IMR-90 (cell line): ENCODE measurements at regions not wholly inside any gene's neighbourhood (a gene's known extent, or its start where the extent isn't known, plus 50 kb on each side); places are given as distances from the start of the nearest gene placed in this dataset.

Source experiments
- ATAC-seq: fragments of 200-7000 bp; cut with Tn5 transposase; 2 replicates; pipeline ENCODE4 v1.9.1; 2020; ENCODE audit warnings: low read depth, mild to moderate bottlenecking, moderate library complexity
- BruUV-seq: library from RNA; stranded (reverse); fragments of 400-500 nt; replicated peaks from 2 replicates; lab custom pipeline; 2021; lab: Mats Ljungman, UMichigan
- CTCF ChIA-PET: fragments of 300-600 bp; formaldehyde crosslinking; extraction: SDS; loops from one replicate; lab custom pipeline; 2021; ENCODE audit warnings: antibody characterized with exemption; lab: Yijun Ruan, JAX
- POLR2A ChIA-PET: fragments of 300-600 bp; sonication (Branson Sonifier 250); formaldehyde crosslinking; loops from one replicate; lab custom pipeline; 2022; ENCODE audit warnings: antibody characterized with exemption; ENCODE audit not compliant: unreplicated experiment; lab: Charles Lee
- DNase-seq: peaks from one replicate; pipeline ENCODE4 v3.0.0; 2013
- H2AFZ ChIP-seq: replicated peaks from 2 replicates; pipeline ENCODE3; 2013; ENCODE audit warnings: low read length, mild to moderate bottlenecking; ENCODE audit not compliant: poor library complexity
- H2AK5ac ChIP-seq: 2 replicates; pipeline ENCODE4 v1.6.1; 2013; ENCODE audit warnings: low read depth, low read length, inconsistent platforms
- H2AK9ac ChIP-seq: replicated peaks from 2 replicates; pipeline ENCODE3; 2013; ENCODE audit warnings: mild to moderate bottlenecking, low read depth, low read length, moderate library complexity; ENCODE audit not compliant: poor library complexity
- H2BK120ac ChIP-seq: 2 replicates; pipeline ENCODE4 v1.6.1; 2013; ENCODE audit warnings: low read depth, low read length, inconsistent platforms
- H2BK15ac ChIP-seq: 3 replicates; pipeline ENCODE4 v1.6.1; 2013; ENCODE audit warnings: low read depth, low read length, inconsistent platforms
- H2BK20ac ChIP-seq: 2 replicates; pipeline ENCODE4 v1.6.1; 2013; ENCODE audit warnings: low read depth, mild to moderate bottlenecking, inconsistent platforms, low read length, moderate library complexity
- H2BK5ac ChIP-seq: 2 replicates; pipeline ENCODE4 v1.6.1; 2013; ENCODE audit warnings: mild to moderate bottlenecking, low read depth, low read length, inconsistent platforms; ENCODE audit not compliant: poor library complexity, severe bottlenecking
- H3K14ac ChIP-seq: replicated peaks from 2 replicates; pipeline ENCODE4 v1.6.1; 2013; ENCODE audit warnings: low read depth, low read length, inconsistent platforms
- H3K18ac ChIP-seq: 2 replicates; pipeline ENCODE4 v1.6.1; 2013; ENCODE audit warnings: low read depth, low read length, control low read depth
- H3K23ac ChIP-seq: 2 replicates; pipeline ENCODE4 v1.6.1; 2013; ENCODE audit warnings: low read depth, low read length, inconsistent platforms
- H3K27ac ChIP-seq: 2 replicates; pipeline ENCODE4 v1.5.1; 2013; ENCODE audit warnings: mild to moderate bottlenecking, control low read depth, low read length; ENCODE audit not compliant: insufficient read depth
- H3K27me3 ChIP-seq: 2 replicates; pipeline ENCODE4 v1.6.1; 2013; ENCODE audit warnings: low read length; ENCODE audit not compliant: control insufficient read depth, insufficient read depth
- H3K36me3 ChIP-seq: 2 replicates; pipeline ENCODE4 v1.6.1; 2013; ENCODE audit warnings: low read length, mixed read lengths; ENCODE audit not compliant: control insufficient read depth, insufficient read depth
- H3K4ac ChIP-seq: 2 replicates; pipeline ENCODE4 v1.6.1; 2013; ENCODE audit warnings: low read depth, low read length, inconsistent platforms
- H3K4me1 ChIP-seq: 2 replicates; pipeline ENCODE4 v1.6.1; 2013; ENCODE audit warnings: low read length, mixed read lengths; ENCODE audit not compliant: control insufficient read depth, insufficient read depth
- H3K4me2 ChIP-seq: 2 replicates; pipeline ENCODE4 v1.6.1; 2013; ENCODE audit warnings: low read depth, mild to moderate bottlenecking, control low read depth, low read length, moderate library complexity
- H3K4me3 ChIP-seq: 2 replicates; pipeline ENCODE4 v1.5.1; 2013; ENCODE audit warnings: low read depth, mild to moderate bottlenecking, control low read depth, low read length, moderate library complexity; ENCODE audit not compliant: insufficient read depth
- H3K56ac ChIP-seq: 2 replicates; pipeline ENCODE4 v1.6.1; 2013; ENCODE audit warnings: low read length, inconsistent platforms; ENCODE audit not compliant: insufficient read depth; ENCODE audit errors: extremely low read depth
- H3K79me1 ChIP-seq, 2 experiments: 2 replicates each; pipeline ENCODE4 v1.6.1; 2013; ENCODE audit warnings: low read length in 2 of 2, inconsistent platforms in 1 of 2, low read depth in 1 of 2
- H3K9ac ChIP-seq: 2 replicates; pipeline ENCODE4 v1.6.1; 2013; ENCODE audit warnings: low read depth, low read length, control low read depth
- H3K9me1 ChIP-seq: 2 replicates; pipeline ENCODE4 v1.6.1; 2013; ENCODE audit warnings: low read length, inconsistent platforms; ENCODE audit not compliant: insufficient read depth
- H3K9me3 ChIP-seq: 2 replicates; pipeline ENCODE4 v1.6.1; 2013; ENCODE audit warnings: low read length; ENCODE audit not compliant: control insufficient read depth, insufficient read depth
- H4K20me1 ChIP-seq: 2 replicates; pipeline ENCODE4 v1.6.1; 2013; ENCODE audit warnings: low read length, inconsistent platforms; ENCODE audit not compliant: insufficient read depth
- H4K5ac ChIP-seq: 2 replicates; pipeline ENCODE4 v1.6.1; 2013; ENCODE audit warnings: mild to moderate bottlenecking, low read depth, low read length, control low read depth
- H4K8ac ChIP-seq, 2 experiments: 2 replicates each; pipeline ENCODE4 v1.6.1; 2013; ENCODE audit warnings: low read depth in 2 of 2, low read length in 2 of 2, control low read depth in 1 of 2, inconsistent platforms in 1 of 2
- H4K91ac ChIP-seq: 2 replicates; pipeline ENCODE4 v1.6.1; 2013; ENCODE audit warnings: low read depth, low read length, inconsistent platforms; ENCODE audit not compliant: insufficient read depth
- BHLHE40 ChIP-seq: fragments of 150-350 bp; IDR thresholded peaks from 2 replicates; pipeline ENCODE4 v1.6.1; 2016; ENCODE audit warnings: mild to moderate bottlenecking, low read depth, low read length
- CTCF ChIP-seq: conservative IDR thresholded peaks from 2 replicates; pipeline ENCODE4 v1.5.1; 2012; ENCODE audit warnings: mild to moderate bottlenecking, low read depth, low read length, improper control_type of control experiment
- FOS ChIP-seq: fragments of 150-350 bp; IDR thresholded peaks from 2 replicates; pipeline ENCODE4 v1.6.1; 2016; ENCODE audit warnings: low read depth, low read length
- MAFK ChIP-seq: IDR thresholded peaks from 2 replicates; pipeline ENCODE4 v1.6.1; 2012; ENCODE audit warnings: low read depth, low read length, improper control_type of control experiment
- MAZ ChIP-seq: IDR thresholded peaks from 2 replicates; pipeline ENCODE4 v1.6.1; 2012; ENCODE audit warnings: low read depth, mild to moderate bottlenecking, low read length, improper control_type of control experiment, moderate library complexity, borderline replicate concordance
- NFE2L2 ChIP-seq: fragments of 150-350 bp; IDR thresholded peaks from 2 replicates; pipeline ENCODE4 v1.6.1; 2016; ENCODE audit warnings: low read depth, mild to moderate bottlenecking, low read length
- RAD21 ChIP-seq: IDR thresholded peaks from 2 replicates; pipeline ENCODE4 v1.6.1; 2012; ENCODE audit warnings: low read length, improper control_type of control experiment
- RCOR1 ChIP-seq: IDR thresholded peaks from 2 replicates; pipeline ENCODE4 v1.6.1; 2012; ENCODE audit warnings: mild to moderate bottlenecking, low read length, improper control_type of control experiment; ENCODE audit not compliant: insufficient replicate concordance
- WGBS, 2 experiments: methylation state at CpG; one replicate each; pipeline versions ENCODE4 v1.1.5 to v1.1.7; 2013; ENCODE audit warnings: missing lambda C conversion rate in 2 of 2; ENCODE audit not compliant: insufficient read length in 1 of 2; ENCODE audit errors: extremely low coverage in 2 of 2; 5-methylcytosine and 5-hydroxymethylcytosine counted together
- dilution Hi-C: fragments of 300-500 bp; cut with HindIII; formaldehyde crosslinking; loops from one replicate; pipeline ENCODE4 v1.14.3; 2018; ENCODE audit warnings: low sequenced_read_pairs; ENCODE audit not compliant: unreplicated experiment
- in situ Hi-C: fragments of 300-500 bp; cut with MboI; formaldehyde crosslinking; loops from 3 replicates; pipeline ENCODE4 v1.14.3; 2019; ENCODE audit warnings: low sequenced_read_pairs, inconsistent platforms, mixed read lengths
- intact Hi-C: fragments of 100-400 bp; cut with micrococcal nuclease; formaldehyde crosslinking; loops from 2 replicates; pipeline ENCODE4 v1.10.0; 2022

GRCh38 chr5:27472871-27473270 lies 434.5 kb upstream of the CDH9 start:
- no peak for ATAC-seq
- H3K27me3 ChIP-seq, result no peaks in the 10 kb centered on the region
- H3K56ac ChIP-seq, result no peak overlapping the region
- H3K9me1 ChIP-seq, result no peaks in the 10 kb centered on the region
- H3K4me2 ChIP-seq, result no peak overlapping the region
- H3K14ac ChIP-seq, result no peak overlapping the region
- no peak overlapping the region for H4K8ac ChIP-seq
- H2AK9ac ChIP-seq, result no peak overlapping the region
- H3K9me3 ChIP-seq, result peaks cover 7% of the 10 kb centered on the region
- H2BK15ac ChIP-seq, result no peak overlapping the region
- H2AK5ac ChIP-seq, result no peak overlapping the region
- no peaks in the 10 kb centered on the region for H3K36me3 ChIP-seq
- H4K91ac ChIP-seq, result no peak overlapping the region
- no peak overlapping the region for H2AFZ ChIP-seq
- ChIA-PET CTCF (no interaction called here), POLR2A (no interaction called here)
- H4K5ac ChIP-seq, result no peak overlapping the region
- no TSS peak for BruUV-seq
- H3K4me1 ChIP-seq, result no peaks in the 10 kb centered on the region
- H3K4ac ChIP-seq, result no peak overlapping the region
- dilution Hi-C loops, result no loop called here
- peak overlapping the region; percentile 50 for H2BK5ac ChIP-seq
- intact Hi-C loops, result loop anchor here (5.0 to 10.0 kb wide), 2 partner anchors 158 to 231 kb away; no protein-coding TSS in a partner anchor
- peak overlapping the region; percentile 20; the same call in 1 of the 2 replicates for H3K18ac ChIP-seq
- H3K27ac ChIP-seq, result no peak overlapping the region
- H4K20me1 ChIP-seq, result no peaks in the 10 kb centered on the region
- no peak overlapping the region for H3K23ac ChIP-seq
- no peak overlapping the region for H3K9ac ChIP-seq
- TF ChIP-seq NFE2L2 (no peak), CTCF (no peak), MAFK (no peak), RCOR1 (no peak), FOS (no peak), MAZ (no peak), RAD21 (no peak), BHLHE40 (no peak)
- peak overlapping the region; percentile 41; the same call in 1 of the 2 replicates for H3K4me3 ChIP-seq
- no peak overlapping the region; the same call in 1 of the 2 replicates for H2BK120ac ChIP-seq
- in situ Hi-C loops, result no loop called here
- H3K79me1 ChIP-seq, result no peaks in the 10 kb centered on the region
- WGBS, 2 experiments, result 15% methylated on average over 2 of the region's 4 CpGs; no CpG with 5 or more reads in 1 of the 2 experiments
- no peak overlapping the region for H2BK20ac ChIP-seq
- no peak for DNase-seq
